Heart left ventricle (tissue), 16 donors: ENCODE measurements at regions not wholly inside any gene's neighbourhood (a gene's known extent, or its start where the extent isn't known, plus 50 kb on each side); places are given as distances from the start of the nearest gene placed in this dataset.
"Not testable (repeated sequence)": the region's sequence is repeated elsewhere in the genome, so short reads cannot be mapped to it uniquely, and the experiment has no call there.

Experiments used
- ATAC-seq, 4 donors: fragments of 200-7000 bp; cut with Tn5 transposase; one replicate each; pipeline ENCODE4 v1.9.1; 2020 to 2022; ENCODE audit warnings: moderate library complexity in 4 of 4, mild to moderate bottlenecking in 3 of 4, moderate number of reproducible peaks in 1 of 4
- DNase-seq, 5 donors: peaks; one replicate each; pipeline ENCODE4 v3.0.0-alpha.2; 2020
- H3K27ac ChIP-seq, 12 donors: fragments of 200-600 bp; sonication (generic) in 4 of 12; one replicate each; pipeline versions ENCODE4 v1.5.0 to v1.8.0; 2016 to 2022; ENCODE audit warnings: mild to moderate bottlenecking in 2 of 12
- H3K27me3 ChIP-seq, 9 donors: fragments of 200-600 bp; sonication (generic) in 2 of 9; one replicate each; pipeline versions ENCODE4 v1.5.1 to v1.8.0; 2016 to 2022; ENCODE audit warnings: mild to moderate bottlenecking in 3 of 9
- H3K36me3 ChIP-seq, 9 donors: fragments of 200-600 bp; sonication (generic) in 2 of 9; one replicate each; pipeline versions ENCODE4 v1.5.0 to v1.8.0; 2018 to 2022; ENCODE audit warnings: mild to moderate bottlenecking in 2 of 9
- H3K4me1 ChIP-seq, 12 donors: fragments of 200-600 bp; sonication (generic) in 4 of 12; one replicate each; pipeline versions ENCODE4 v1.5.0 to v1.8.0; 2016 to 2022; ENCODE audit warnings: mild to moderate bottlenecking in 3 of 12
- H3K4me3 ChIP-seq, 12 donors: fragments of 200-600 bp; sonication (generic) in 4 of 12; one replicate each; pipeline versions ENCODE4 v1.5.0 to v1.8.0; 2017 to 2022; ENCODE audit warnings: mild to moderate bottlenecking in 9 of 12, moderate library complexity in 4 of 12
- H3K9me3 ChIP-seq, 12 donors: fragments of 200-600 bp; sonication (generic) in 4 of 12; one replicate each; pipeline versions ENCODE4 v1.5.0 to v1.8.0; 2016 to 2022; ENCODE audit warnings: mild to moderate bottlenecking in 1 of 12
- CTCF ChIP-seq, 12 donors: fragments of 200-600 bp; sonication (generic) in 4 of 12; IDR thresholded peaks; one replicate each; pipeline versions ENCODE4 v1.5.0 to v1.8.0; 2018 to 2022; ENCODE audit warnings: antibody characterized with exemption in 12 of 12, mild to moderate bottlenecking in 5 of 12
- POLR2A ChIP-seq, 2 donors: fragments of 450-650 bp; IDR thresholded peaks; one replicate each; pipeline ENCODE4 v1.6.1; 2017; ENCODE audit warnings: antibody characterized with exemption in 2 of 2, mild to moderate bottlenecking in 2 of 2, moderate library complexity in 2 of 2
- WGBS, 4 donors: extraction: QIAGEN DNeasy Blood & Tissue Kit in 2 of 4; methylation state at CpG; one replicate each; pipeline versions ENCODE4 v1.1.5 to v1.1.7; 2013 to 2018; 5-methylcytosine and 5-hydroxymethylcytosine counted together
- intact Hi-C, 10 donors: fragments of 100-400 bp; cut with DNase I; formaldehyde crosslinking; loops; one replicate each; pipeline versions ENCODE4 v1.11.1 to v1.14.2; 2022
- donor health status: ischemic (EF 13 %, LVEDD 7.1; RV severe dilation, severe dysfunction).
- donor health status: healthy with polysubstance abuse.
- donor health status: DM: no; HTN: yes; CAD: no.
- donor health status: DM: no; HTN: no; CAD: no.
- donor health status: ischemic (EF 25% LVEDD 6.9; RV normal size, moderate dysfunction).
- donor health status: ischemic (EF 25% LVEDD 5.7; RV mildly dilated, moderate dysfunction).
- donor health status: healthy.
- donor health status: DM: yes; HTN: yes; CAD: no.
- donor health status: ischemic (EF 35%, LVEDD 5.7; RV mildly dilated, moderate dysfunction).
- donor health status: nonischemic (EF 11% LVEDD 7.7; RV severe dilation, severe dysfunction).
- donor health status: DM: yes; HTN: yes; CAD: no.
- donor health status: PGD.
- donor health status: ischemic (EF 29% LVEDD 5.4; RV normal size, mild dysfunction).
- donor health status: nonischemic (EF 23%, LVEDD 6.1; RV moderate dilation, normal function).

DNA sequence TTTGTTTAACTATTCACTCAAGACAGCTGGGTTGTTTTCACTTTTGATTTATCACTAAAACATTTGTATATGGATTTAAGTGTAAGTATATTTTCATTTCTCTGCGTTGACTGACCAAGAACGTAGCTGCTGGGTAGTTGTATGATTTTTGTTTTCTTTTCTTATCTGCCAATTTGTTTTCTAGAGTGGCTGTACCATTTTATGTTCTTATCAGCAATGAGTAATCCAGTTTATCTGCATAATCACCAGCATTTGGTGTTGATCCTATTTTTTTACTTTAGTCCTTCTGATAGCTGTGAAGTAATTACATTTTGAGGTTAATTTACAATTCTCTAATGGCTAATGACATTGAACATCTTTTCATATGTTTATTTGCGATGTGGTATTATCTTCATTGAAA lies 1178.4 kb upstream of the TMEFF2 start:
- TF ChIP-seq CTCF (IDR thresholded peaks at IDR 0.05) (no peak), POLR2A (IDR thresholded peaks at IDR 0.05) (no peak)
- no peaks in the 10 kb centered on the region for H3K27me3 ChIP-seq
- no peak overlapping the region for H3K27ac ChIP-seq
- no peak overlapping the region for H3K4me3 ChIP-seq
- intact Hi-C loops = no loop called here
- ATAC-seq (no peak), DNase-seq (no peak)
- 57 to 68% (median 60%) methylated on average over 3 of the region's 3 CpGs for WGBS, 4 donors
- H3K4me1 ChIP-seq = no peaks in the 10 kb centered on the region
- no peaks in the 10 kb centered on the region for H3K9me3 ChIP-seq
- no peaks in the 10 kb centered on the region for H3K36me3 ChIP-seq

- H3K9me3 ChIP-seq = no peaks in the 10 kb centered on the region
- no peaks in the 10 kb centered on the region for H3K4me1 ChIP-seq
- no peak overlapping the region for H3K27ac ChIP-seq
- no peak for ATAC-seq
- no peak for DNase-seq
- H3K36me3 ChIP-seq = no peaks in the 10 kb centered on the region
- intact Hi-C loops = no loop called here
- 69 to 78% (median 73%) methylated on average over 7 of the region's 7 CpGs for WGBS, 4 donors
- TF ChIP-seq POLR2A (IDR thresholded peaks at IDR 0.05) = no peak
- no peak for TF ChIP-seq CTCF (IDR thresholded peaks at IDR 0.05)
- H3K4me3 ChIP-seq = no peak overlapping the region
- no peaks in the 10 kb centered on the region for H3K27me3 ChIP-seq
Observed at GRCh38 chr2:193371200-193371599, 1176.5 kb upstream of the TMEFF2 start.

GRCh38 chr2:193368615-193369014 lies 1173.9 kb upstream of the TMEFF2 start:
- no peak for ATAC-seq
- DNase-seq = no peak
- no peaks in the 10 kb centered on the region for H3K9me3 ChIP-seq
- no peaks in the 10 kb centered on the region for H3K36me3 ChIP-seq
- intact Hi-C loops = no loop called here
- H3K4me3 ChIP-seq = no peak overlapping the region
- no peak overlapping the region for H3K27ac ChIP-seq
- TF ChIP-seq POLR2A (IDR thresholded peaks at IDR 0.05) (no peak), CTCF (IDR thresholded peaks at IDR 0.05) (no peak)
- H3K27me3 ChIP-seq = no peaks in the 10 kb centered on the region
- no peaks in the 10 kb centered on the region for H3K4me1 ChIP-seq

DNA sequence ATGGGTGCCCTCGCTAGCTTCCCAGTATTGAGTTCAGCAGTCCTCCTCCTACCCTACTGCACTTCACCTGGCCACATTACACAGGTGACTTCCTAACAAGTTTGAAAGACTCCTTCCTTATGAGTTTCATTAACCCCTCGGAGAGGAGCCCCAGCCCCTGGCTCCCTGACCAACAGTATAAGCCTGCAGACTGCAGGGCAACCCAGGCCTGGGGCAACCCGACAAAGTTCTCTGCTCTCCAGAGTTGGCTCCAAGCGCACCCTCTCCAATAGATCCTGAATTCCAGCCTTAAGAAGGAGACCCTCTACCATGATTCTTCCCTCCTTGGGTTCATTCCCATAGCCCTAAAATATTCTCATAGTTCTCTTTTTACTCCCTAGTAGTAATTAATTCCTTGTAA lies 1162.8 kb upstream of the TMEFF2 start:
- Histone ChIP-seq H3K9me3 (no peaks in the 10 kb centered on the region), H3K36me3 (no peaks in the 10 kb centered on the region), H3K27ac (no peak overlapping the region), H3K4me1 (no peaks in the 10 kb centered on the region), H3K4me3 (no peak overlapping the region), H3K27me3 (no peaks in the 10 kb centered on the region)
- no peak for ATAC-seq
- 83 to 95% (median 90%) methylated on average over 3 to 4 of the region's 4 CpGs for WGBS, 4 donors
- intact Hi-C loops = no loop called here
- TF ChIP-seq CTCF (IDR thresholded peaks at IDR 0.05) (no peak), POLR2A (IDR thresholded peaks at IDR 0.05) (no peak)
- DNase-seq = no peak

DNA sequence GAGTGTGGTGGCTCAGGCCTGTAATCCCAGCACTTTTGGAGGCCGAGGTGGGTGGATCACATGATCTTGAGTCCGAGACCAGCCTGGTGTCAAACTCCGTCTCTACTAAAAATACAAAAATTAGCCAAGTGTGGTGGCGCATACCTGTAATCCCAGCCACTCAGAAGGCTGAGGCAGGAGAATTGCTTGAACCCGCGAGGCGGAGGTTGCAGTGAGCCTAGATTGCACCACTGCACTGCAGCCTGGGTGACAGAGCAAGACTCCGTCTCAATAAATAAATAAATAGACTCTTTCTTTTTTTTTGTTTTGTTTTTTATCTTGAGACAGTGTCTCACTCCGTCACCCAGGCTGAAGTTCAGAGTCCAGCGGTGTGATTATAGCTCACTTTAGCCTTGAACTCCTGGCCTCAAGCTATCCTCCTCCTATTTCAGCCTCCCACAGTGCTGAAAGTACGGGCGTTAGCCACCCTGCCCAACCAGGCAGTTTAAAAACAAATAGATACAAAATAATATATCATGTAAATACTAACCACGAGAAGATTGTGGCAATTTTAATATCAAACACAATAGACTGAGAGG lies 1158.0 kb upstream of the TMEFF2 start:
- H3K4me1 ChIP-seq, H3K4me3 ChIP-seq, H3K27ac ChIP-seq, ATAC-seq, H3K36me3 ChIP-seq, H3K27me3 ChIP-seq, DNase-seq, intact Hi-C loops, H3K9me3 ChIP-seq: not testable (repeated sequence)
- 79 to 88% (median 84%) methylated on average over 13 of the region's 13 CpGs for WGBS, 4 donors
